Panc1 (cell line): ENCODE measurements at regions not wholly inside any gene's neighbourhood (a gene's known extent, or its start where the extent isn't known, plus 50 kb on each side); places are given as distances from the start of the nearest gene placed in this dataset.

Experiments
- ATAC-seq: fragments of 200-7000 bp; cut with Tn5 transposase; 2 replicates; pipeline ENCODE4 v1.9.1; 2020; ENCODE audit warnings: mild to moderate bottlenecking, moderate library complexity
- BruUV-seq: library from RNA; stranded (reverse); fragments of 400-500 nt; replicated peaks from 2 replicates; lab custom pipeline; 2021; lab: Mats Ljungman, UMichigan
- CTCF ChIA-PET: fragments of 300-600 bp; sonication (Branson Sonifier 250); formaldehyde crosslinking; loops from one replicate; lab custom pipeline; 2022; ENCODE audit warnings: antibody characterized with exemption; lab: Charles Lee
- POLR2A ChIA-PET: fragments of 300-600 bp; sonication (Branson Sonifier 250); formaldehyde crosslinking; loops from one replicate; lab custom pipeline; 2022; ENCODE audit warnings: antibody characterized with exemption; lab: Charles Lee
- DNase-seq: peaks from one replicate; pipeline ENCODE4 v3.0.0-alpha.2; 2010; ENCODE audit warnings: low read depth, low spot score
- H3K27ac ChIP-seq: 2 replicates; pipeline ENCODE4 v1.5.1; 2011; ENCODE audit warnings: mild to moderate bottlenecking, low read length, inconsistent platforms
- H3K27me3 ChIP-seq: fragments of 200-500 bp; sonication (Bioruptor generic); 2 replicates; pipeline ENCODE4 v1.6.0; 2014; ENCODE audit warnings: low read length, inconsistent platforms; ENCODE audit not compliant: control insufficient read depth, insufficient read depth
- H3K36me3 ChIP-seq: fragments of 200-500 bp; sonication (Bioruptor generic); 2 replicates; pipeline ENCODE4 v1.5.1; 2014; ENCODE audit warnings: inconsistent platforms, mild to moderate bottlenecking, low read length, moderate library complexity; ENCODE audit not compliant: control insufficient read depth, insufficient read depth
- H3K4me1 ChIP-seq: 2 replicates; pipeline ENCODE4 v1.5.1; 2011; ENCODE audit warnings: inconsistent platforms, mild to moderate bottlenecking, low read length, moderate library complexity; ENCODE audit not compliant: control insufficient read depth, insufficient read depth
- H3K4me3 ChIP-seq, 2 experiments: 2 replicates each; pipeline ENCODE4 v1.5.1; 2011 to 2012; ENCODE audit warnings: low read depth in 2 of 2, low read length in 2 of 2, mild to moderate bottlenecking in 2 of 2, inconsistent platforms in 1 of 2, moderate library complexity in 1 of 2
- H3K9me3 ChIP-seq: fragments of 200-500 bp; sonication (Bioruptor generic); 2 replicates; pipeline ENCODE4 v1.5.1; 2014; ENCODE audit warnings: low read depth, mild to moderate bottlenecking, inconsistent platforms, low read length, moderate library complexity; ENCODE audit not compliant: control insufficient read depth, insufficient read depth
- CTCF ChIP-seq: fragments of 450-650 bp; IDR thresholded peaks from 2 replicates; pipeline ENCODE4 v1.5.1; 2017; ENCODE audit warnings: mild to moderate bottlenecking
- POLR2AphosphoS5 ChIP-seq: IDR thresholded peaks from 2 replicates; pipeline ENCODE4 v1.6.1; 2012; ENCODE audit warnings: mild to moderate bottlenecking, low read depth, low read length, moderate library complexity
- SIN3A ChIP-seq: IDR thresholded peaks from 2 replicates; pipeline ENCODE4 v1.6.1; 2012; ENCODE audit warnings: low read depth, mild to moderate bottlenecking, low read length, moderate library complexity, borderline replicate concordance; ENCODE audit not compliant: insufficient read depth
- TCF7L2 ChIP-seq: IDR thresholded peaks from 2 replicates; pipeline ENCODE4 v1.6.1; 2011; ENCODE audit warnings: mild to moderate bottlenecking, low read depth, low read length, inconsistent platforms
- in situ Hi-C: cut with HindIII; loops from 2 replicates; pipeline ENCODE4 v1.10.0; 2016; ENCODE audit warnings: low sequenced_read_pairs, low pct_unique_long_range_greater_than_20kb
- intact Hi-C: fragments of 100-400 bp; cut with micrococcal nuclease; formaldehyde crosslinking; loops from one replicate; pipeline ENCODE4 v1.10.0; 2022; ENCODE audit not compliant: unreplicated experiment
- TF ChIP-seq, protein P1 (sequence below), 2 experiments: IDR thresholded peaks; 2 replicates each; pipeline ENCODE4 v1.6.1; 2011 to 2012; ENCODE audit warnings: low read depth in 2 of 2, control low read depth in 1 of 2, low read length in 1 of 2, mild to moderate bottlenecking in 1 of 2, moderate library complexity in 1 of 2; ENCODE audit not compliant: insufficient read depth in 1 of 2

- H3K36me3 ChIP-seq, result no peaks in the 10 kb centered on the region
- in situ Hi-C loops, result no loop called here
- no peaks in the 10 kb centered on the region for H3K27me3 ChIP-seq
- DNase-seq (no peak), ATAC-seq (no peak)
- H3K4me1 ChIP-seq, result no peaks in the 10 kb centered on the region
- BruUV-seq, result no TSS peak
- TF ChIP-seq SIN3A (no peak), POLR2AphosphoS5 (no peak), TCF7L2 (no peak), CTCF (no peak)
- TF ChIP-seq, protein P1, sequence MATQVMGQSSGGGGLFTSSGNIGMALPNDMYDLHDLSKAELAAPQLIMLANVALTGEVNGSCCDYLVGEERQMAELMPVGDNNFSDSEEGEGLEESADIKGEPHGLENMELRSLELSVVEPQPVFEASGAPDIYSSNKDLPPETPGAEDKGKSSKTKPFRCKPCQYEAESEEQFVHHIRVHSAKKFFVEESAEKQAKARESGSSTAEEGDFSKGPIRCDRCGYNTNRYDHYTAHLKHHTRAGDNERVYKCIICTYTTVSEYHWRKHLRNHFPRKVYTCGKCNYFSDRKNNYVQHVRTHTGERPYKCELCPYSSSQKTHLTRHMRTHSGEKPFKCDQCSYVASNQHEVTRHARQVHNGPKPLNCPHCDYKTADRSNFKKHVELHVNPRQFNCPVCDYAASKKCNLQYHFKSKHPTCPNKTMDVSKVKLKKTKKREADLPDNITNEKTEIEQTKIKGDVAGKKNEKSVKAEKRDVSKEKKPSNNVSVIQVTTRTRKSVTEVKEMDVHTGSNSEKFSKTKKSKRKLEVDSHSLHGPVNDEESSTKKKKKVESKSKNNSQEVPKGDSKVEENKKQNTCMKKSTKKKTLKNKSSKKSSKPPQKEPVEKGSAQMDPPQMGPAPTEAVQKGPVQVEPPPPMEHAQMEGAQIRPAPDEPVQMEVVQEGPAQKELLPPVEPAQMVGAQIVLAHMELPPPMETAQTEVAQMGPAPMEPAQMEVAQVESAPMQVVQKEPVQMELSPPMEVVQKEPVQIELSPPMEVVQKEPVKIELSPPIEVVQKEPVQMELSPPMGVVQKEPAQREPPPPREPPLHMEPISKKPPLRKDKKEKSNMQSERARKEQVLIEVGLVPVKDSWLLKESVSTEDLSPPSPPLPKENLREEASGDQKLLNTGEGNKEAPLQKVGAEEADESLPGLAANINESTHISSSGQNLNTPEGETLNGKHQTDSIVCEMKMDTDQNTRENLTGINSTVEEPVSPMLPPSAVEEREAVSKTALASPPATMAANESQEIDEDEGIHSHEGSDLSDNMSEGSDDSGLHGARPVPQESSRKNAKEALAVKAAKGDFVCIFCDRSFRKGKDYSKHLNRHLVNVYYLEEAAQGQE (IDR thresholded peaks at IDR 0.05; ENCODE audit: insufficient read depth in 1 of 2, low read depth in 2 of 2, low read length in 1 of 2), result no peak
- CTCF ChIA-PET, result no interaction called here
- no peak overlapping the region for H3K4me3 ChIP-seq
- no peaks in the 10 kb centered on the region for H3K9me3 ChIP-seq
- POLR2A ChIA-PET, result no interaction called here
- no peak overlapping the region for H3K27ac ChIP-seq
- intact Hi-C loops, result no loop called here
These were observed 132.4 kb upstream of the GPC1 start for GRCh38 chr2:240302933-240303595.

DNA sequence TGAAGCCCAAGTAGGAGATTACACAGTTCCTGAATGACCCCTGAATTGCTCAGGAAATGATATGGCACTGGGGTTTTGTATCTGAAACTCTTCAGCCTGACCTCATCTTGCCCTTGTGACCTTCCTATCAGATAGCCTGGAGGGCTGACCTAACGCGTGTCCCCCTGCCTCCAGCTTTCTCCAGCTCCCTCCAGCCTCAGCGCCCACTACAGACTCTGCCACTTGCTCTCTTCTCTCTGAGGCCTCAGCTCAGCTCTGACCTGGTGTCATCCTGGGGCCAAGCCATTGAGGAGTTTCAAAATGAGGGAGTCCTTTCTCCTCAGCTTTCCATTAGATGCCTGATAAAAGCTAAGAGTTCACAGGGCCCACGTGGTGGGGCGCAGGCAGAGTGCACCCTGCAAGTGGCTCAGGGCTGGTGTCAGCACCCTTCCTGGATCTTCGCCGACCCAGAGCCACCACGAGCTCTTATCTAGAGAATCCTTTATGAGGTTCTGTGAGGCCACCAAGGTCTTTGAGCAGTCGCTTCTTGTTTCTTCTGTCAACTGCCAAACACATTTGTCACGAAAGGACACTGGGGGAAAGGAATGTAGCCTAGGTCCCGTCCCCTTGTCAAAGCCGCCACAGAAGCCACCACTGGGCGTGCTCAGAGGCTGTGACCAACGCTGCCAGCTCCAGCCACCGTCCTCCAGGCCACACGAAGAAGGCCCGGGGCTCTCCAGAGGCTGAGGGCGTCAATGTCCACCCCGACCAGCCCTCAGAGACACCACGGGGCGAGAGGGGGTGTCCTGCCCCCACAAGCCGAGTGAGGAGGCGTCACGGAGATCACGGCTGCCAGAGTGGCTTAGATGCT, 131.3 kb upstream of the GPC1 start:
- H3K9me3 ChIP-seq, result no peaks in the 10 kb centered on the region
- no peaks in the 10 kb centered on the region for H3K4me1 ChIP-seq
- no peak for DNase-seq
- intact Hi-C loops, result no loop called here
- BruUV-seq, result no TSS peak
- no peaks in the 10 kb centered on the region for H3K27me3 ChIP-seq
- no peak for TF ChIP-seq TCF7L2
- no peak for TF ChIP-seq SIN3A
- TF ChIP-seq CTCF, result no peak
- TF ChIP-seq, protein P1 (IDR thresholded peaks at IDR 0.05; ENCODE audit: insufficient read depth in 1 of 2, low read depth in 2 of 2, low read length in 1 of 2), result no peak
- TF ChIP-seq POLR2AphosphoS5, result no peak
- no peak overlapping the region for H3K4me3 ChIP-seq
- ATAC-seq, result no peak
- POLR2A ChIA-PET, result no interaction called here
- no peak overlapping the region for H3K27ac ChIP-seq
- CTCF ChIA-PET, result no interaction called here
- in situ Hi-C loops, result no loop called here
- no peaks in the 10 kb centered on the region for H3K36me3 ChIP-seq
